ENCODE measurements at regions not wholly inside any gene's neighbourhood (a gene's known extent, or its start where the extent isn't known, plus 50 kb on each side); places are given as distances from the start of the nearest gene placed in this dataset.

GRCh38 chr12:130098301-130099005 is 63.8 kb upstream of the FZD10 start:
- Mint-ChIP-seq H3K27ac (ENCODE audit: unreplicated experiment) (no peak overlapping the region), H3K9me3 (ENCODE audit: low read depth, unreplicated experiment) (peaks cover 11% of the 10 kb centered on the region), H3K27me3 (ENCODE audit: unreplicated experiment) (no peaks in the 10 kb centered on the region), H3K4me3 (ENCODE audit: low read depth, unreplicated experiment) (no peak overlapping the region), H3K36me3 (ENCODE audit: insufficient read depth, unreplicated experiment) (no peaks in the 10 kb centered on the region), H3K4me1 (ENCODE audit: low read depth, unreplicated experiment) (no peaks in the 10 kb centered on the region)
- BruUV-seq (replicated peaks) = no TSS peak
- no peak for DNase-seq
- intact Hi-C loops (cut with micrococcal nuclease; ENCODE audit: unreplicated experiment) = no loop called here
- no peak for TF ChIP-seq CTCF (IDR thresholded peaks at IDR 0.05; ENCODE audit: unreplicated experiment)
- CTCF ChIA-PET = no interaction called here

GRCh38 chr12:130100634-130101362 is 61.5 kb upstream of the FZD10 start:
- no peaks in the 10 kb centered on the region for H3K27me3 Mint-ChIP-seq (ENCODE audit: unreplicated experiment)
- no peak for DNase-seq
- TF ChIP-seq CTCF (IDR thresholded peaks at IDR 0.05; ENCODE audit: unreplicated experiment) = no peak
- intact Hi-C loops (cut with micrococcal nuclease; ENCODE audit: unreplicated experiment) = no loop called here
- no peak overlapping the region for H3K4me3 Mint-ChIP-seq (ENCODE audit: low read depth, unreplicated experiment)
- H3K27ac Mint-ChIP-seq (ENCODE audit: unreplicated experiment) = no peak overlapping the region
- CTCF ChIA-PET = no interaction called here
- no peaks in the 10 kb centered on the region for H3K4me1 Mint-ChIP-seq (ENCODE audit: low read depth, unreplicated experiment)
- peaks cover 10% of the 10 kb centered on the region for H3K9me3 Mint-ChIP-seq (ENCODE audit: low read depth, unreplicated experiment)
- H3K36me3 Mint-ChIP-seq (ENCODE audit: insufficient read depth, unreplicated experiment) = no peaks in the 10 kb centered on the region
- BruUV-seq (replicated peaks) = no TSS peak

GRCh38 chr12:130101370-130101769 is 60.9 kb upstream of the FZD10 start:
- Mint-ChIP-seq H3K9me3 (ENCODE audit: low read depth, unreplicated experiment) (peaks cover 13% of the 10 kb centered on the region), H3K4me1 (ENCODE audit: low read depth, unreplicated experiment) (no peaks in the 10 kb centered on the region), H3K36me3 (ENCODE audit: insufficient read depth, unreplicated experiment) (no peaks in the 10 kb centered on the region), H3K27me3 (ENCODE audit: unreplicated experiment) (no peaks in the 10 kb centered on the region), H3K4me3 (ENCODE audit: low read depth, unreplicated experiment) (no peak overlapping the region), H3K27ac (ENCODE audit: unreplicated experiment) (no peak overlapping the region)
- CTCF ChIA-PET = no interaction called here
- intact Hi-C loops (cut with micrococcal nuclease; ENCODE audit: unreplicated experiment) = no loop called here
- no TSS peak for BruUV-seq (replicated peaks)
- DNase-seq = no peak
- no peak for TF ChIP-seq CTCF (IDR thresholded peaks at IDR 0.05; ENCODE audit: unreplicated experiment)

- no peak for TF ChIP-seq CTCF (IDR thresholded peaks at IDR 0.05; ENCODE audit: unreplicated experiment)
- no peaks in the 10 kb centered on the region for H3K36me3 Mint-ChIP-seq (ENCODE audit: insufficient read depth, unreplicated experiment)
- H3K9me3 Mint-ChIP-seq (ENCODE audit: low read depth, unreplicated experiment) = peaks cover 16% of the 10 kb centered on the region
- H3K4me3 Mint-ChIP-seq (ENCODE audit: low read depth, unreplicated experiment) = no peak overlapping the region
- H3K4me1 Mint-ChIP-seq (ENCODE audit: low read depth, unreplicated experiment) = no peaks in the 10 kb centered on the region
- H3K27ac Mint-ChIP-seq (ENCODE audit: unreplicated experiment) = no peak overlapping the region
- CTCF ChIA-PET = no interaction called here
- intact Hi-C loops (cut with micrococcal nuclease; ENCODE audit: unreplicated experiment) = no loop called here
- H3K27me3 Mint-ChIP-seq (ENCODE audit: unreplicated experiment) = no peaks in the 10 kb centered on the region
- no TSS peak for BruUV-seq (replicated peaks)
- DNase-seq = no peak
These were observed 60.0 kb upstream of the FZD10 start for GRCh38 chr12:130102266-130102665.
